H1 (cell line): ENCODE measurements at regions not wholly inside any gene's neighbourhood (a gene's known extent, or its start where the extent isn't known, plus 50 kb on each side); places are given as distances from the start of the nearest gene placed in this dataset.

Experiments
- CTCF ChIA-PET: fragments of 300-600 bp; sonication (Branson Sonifier 250); formaldehyde crosslinking; loops from one replicate; lab custom pipeline; 2021; ENCODE audit not compliant: partially characterized antibody; lab: Charles Lee
- POLR2A ChIA-PET: fragments of 300-600 bp; sonication (Branson Sonifier 250); formaldehyde crosslinking; loops from one replicate; lab custom pipeline; 2021; ENCODE audit warnings: inconsistent platforms; ENCODE audit not compliant: partially characterized antibody; lab: Charles Lee
- DNase-seq, 2 experiments: peaks; one replicate each; pipeline versions ENCODE4 v3.0.0 to v3.0.0-alpha.2; 2010 to 2022; ENCODE audit warnings: low spot score in 2 of 2, low read depth in 1 of 2, mixed read lengths in 1 of 2
- FAIRE-seq: peaks from 2 replicates; lab custom pipeline; 2011; peaks lifted over from hg19 to GRCh38; lab: Jason Lieb, UNC
- H2AFZ ChIP-seq: 2 replicates; pipeline ENCODE4 v1.8.1; 2012; ENCODE audit warnings: low read length, inconsistent platforms
- H2AK5ac ChIP-seq: 2 replicates; pipeline ENCODE4 v1.6.1; 2013; ENCODE audit warnings: low read depth, low read length
- H2BK120ac ChIP-seq: replicated peaks from 2 replicates; pipeline ENCODE3; 2013; ENCODE audit warnings: low read depth, low read length, inconsistent platforms
- H2BK12ac ChIP-seq: 2 replicates; pipeline ENCODE4 v1.6.1; 2013; ENCODE audit warnings: low read depth, low read length
- H2BK15ac ChIP-seq: 2 replicates; pipeline ENCODE4 v1.6.1; 2013; ENCODE audit warnings: low read length
- H2BK20ac ChIP-seq: 2 replicates; pipeline ENCODE4 v1.6.1; 2013; ENCODE audit warnings: low read length
- H2BK5ac ChIP-seq: 2 replicates; pipeline ENCODE4 v1.6.1; 2013; ENCODE audit warnings: low read depth, low read length
- H3K14ac ChIP-seq: 2 replicates; pipeline ENCODE4 v1.6.1; 2013; ENCODE audit warnings: inconsistent platforms; ENCODE audit not compliant: insufficient read length
- H3K18ac ChIP-seq: 2 replicates; pipeline ENCODE4 v1.6.1; 2013; ENCODE audit warnings: low read length; ENCODE audit errors: extremely low read depth
- H3K23ac ChIP-seq: 2 replicates; pipeline ENCODE4 v1.6.1; 2013; ENCODE audit warnings: inconsistent platforms; ENCODE audit not compliant: insufficient read length
- H3K23me2 ChIP-seq: 2 replicates; pipeline ENCODE4 v1.6.1; 2013; ENCODE audit warnings: low read depth, low read length
- H3K27ac ChIP-seq: 2 replicates; pipeline ENCODE4 v1.6.1; 2011; ENCODE audit warnings: low read depth, low read length, inconsistent platforms
- H3K27me3 ChIP-seq, 4 experiments: replicated peaks in 1 of 4; 1 replicate in 1 of 4; 2 replicates in 3 of 4; pipeline versions ENCODE4 v1.6.1 to v1.8.1; 2011 to 2013; ENCODE audit warnings: low read length in 3 of 4, mild to moderate bottlenecking in 3 of 4, inconsistent platforms in 2 of 4, mixed read lengths in 2 of 4, moderate library complexity in 1 of 4; ENCODE audit not compliant: control insufficient read depth in 3 of 4, insufficient read depth in 3 of 4; ENCODE audit errors: extremely low read depth in 1 of 4
- H3K36me3 ChIP-seq, 4 experiments: 2 replicates each; pipeline versions ENCODE4 v1.6.1 to v1.8.1; 2011 to 2013; ENCODE audit warnings: mild to moderate bottlenecking in 4 of 4, low read length in 3 of 4, moderate library complexity in 2 of 4, control low read depth in 1 of 4, inconsistent platforms in 1 of 4; ENCODE audit not compliant: insufficient read depth in 4 of 4, control insufficient read depth in 2 of 4
- H3K4ac ChIP-seq: replicated peaks from 2 replicates; pipeline ENCODE3; 2013; ENCODE audit warnings: low read length, low read depth, mixed read lengths, inconsistent platforms; ENCODE audit not compliant: insufficient read length
- H3K4me1 ChIP-seq, 4 experiments: replicated peaks in 1 of 4; 1 replicate in 1 of 4; 2 replicates in 3 of 4; pipeline versions ENCODE4 v1.6.1 to v1.8.1; 2011 to 2013; ENCODE audit warnings: low read length in 3 of 4, inconsistent platforms in 2 of 4, mixed read lengths in 1 of 4; ENCODE audit not compliant: insufficient read depth in 4 of 4, control insufficient read depth in 3 of 4
- H3K4me2 ChIP-seq, 2 experiments: 2 replicates each; pipeline versions ENCODE4 v1.6.1 to v1.8.1; 2011 to 2013; ENCODE audit warnings: low read depth in 2 of 2, low read length in 2 of 2, control low read depth in 1 of 2, inconsistent platforms in 1 of 2, mild to moderate bottlenecking in 1 of 2; ENCODE audit not compliant: insufficient read depth in 1 of 2
- H3K4me3 ChIP-seq, 4 experiments: fragments of 200-600, 300-600 bp in 1 of 4; sonication (generic), shearing (Covaris generic), sonication (Bioruptor Twin) in 1 of 4; 2 replicates each; pipeline versions ENCODE4 v1.5.1 to v1.8.1; 2011 to 2016; ENCODE audit warnings: low read length in 4 of 4, low read depth in 3 of 4, control low read depth in 2 of 4, inconsistent platforms in 2 of 4, mild to moderate bottlenecking in 2 of 4, mixed read lengths in 1 of 4, moderate library complexity in 1 of 4; ENCODE audit not compliant: insufficient read depth in 2 of 4; ENCODE audit errors: extremely low read depth in 1 of 4
- H3K56ac ChIP-seq: replicated peaks from 2 replicates; pipeline ENCODE3; 2013; ENCODE audit warnings: low read depth, mild to moderate bottlenecking, mixed read lengths, low read length, inconsistent platforms; ENCODE audit not compliant: insufficient read length
- H3K79me1 ChIP-seq: 2 replicates; pipeline ENCODE4 v1.6.1; 2013; ENCODE audit warnings: low read depth, low read length, control low read depth
- H3K79me2 ChIP-seq, 2 experiments: 2 replicates each; pipeline versions ENCODE4 v1.6.1 to v1.8.1; 2012 to 2013; ENCODE audit warnings: low read length in 2 of 2, mild to moderate bottlenecking in 2 of 2, inconsistent platforms in 1 of 2; ENCODE audit not compliant: insufficient read depth in 2 of 2, control insufficient read depth in 1 of 2
- H3K9ac ChIP-seq, 4 experiments: replicated peaks in 1 of 4; 1 replicate in 1 of 4; 2 replicates in 3 of 4; pipeline versions ENCODE4 v1.6.1 to v1.8.1; 2011 to 2013; ENCODE audit warnings: low read depth in 3 of 4, low read length in 3 of 4, control low read depth in 2 of 4, mild to moderate bottlenecking in 2 of 4, moderate library complexity in 2 of 4, inconsistent platforms in 1 of 4; ENCODE audit errors: extremely low read depth in 1 of 4
- H3K9me3 ChIP-seq, 2 experiments: 2 replicates each; pipeline versions ENCODE4 v1.6.1 to v1.8.1; 2012 to 2013; ENCODE audit warnings: mild to moderate bottlenecking in 2 of 2, moderate library complexity in 2 of 2, control low read depth in 1 of 2, inconsistent platforms in 1 of 2, low read depth in 1 of 2, low read length in 1 of 2, mixed read lengths in 1 of 2; ENCODE audit not compliant: insufficient read depth in 2 of 2
- H4K20me1 ChIP-seq, 2 experiments: replicated peaks in 1 of 2; 2 replicates each; pipeline versions ENCODE3 to v1.8.1; 2011 to 2013; ENCODE audit warnings: inconsistent platforms in 2 of 2, low read length in 2 of 2, mild to moderate bottlenecking in 1 of 2; ENCODE audit not compliant: insufficient read depth in 2 of 2, control insufficient read depth in 1 of 2
- H4K5ac ChIP-seq: 2 replicates; pipeline ENCODE4 v1.6.1; 2013; ENCODE audit warnings: low read length, low read depth, mixed read lengths, inconsistent platforms; ENCODE audit not compliant: insufficient read length
- H4K8ac ChIP-seq: 2 replicates; pipeline ENCODE4 v1.8.0; 2013; ENCODE audit warnings: mild to moderate bottlenecking, moderate library complexity, low read length, inconsistent platforms; ENCODE audit not compliant: insufficient read depth; ENCODE audit errors: extremely low read depth
- H4K91ac ChIP-seq: replicated peaks from 2 replicates; pipeline ENCODE3; 2013; ENCODE audit warnings: low read length, mixed read lengths, inconsistent platforms; ENCODE audit not compliant: insufficient read length
- CHD2 ChIP-seq: IDR thresholded peaks from 2 replicates; pipeline ENCODE4 v1.6.1; 2012; ENCODE audit warnings: low read length, improper control_type of control experiment
- FOSL1 ChIP-seq: IDR thresholded peaks from 2 replicates; pipeline ENCODE4 v1.6.1; 2011; ENCODE audit warnings: mild to moderate bottlenecking, low read depth, low read length, moderate library complexity; ENCODE audit not compliant: insufficient read depth
- HDAC2 ChIP-seq, 2 experiments: fragments of 300-600 bp in 1 of 2; sonication (generic) in 1 of 2; IDR thresholded peaks; 2 replicates each; pipeline ENCODE4 v1.6.1; 2011 to 2012; ENCODE audit warnings: low read depth in 2 of 2, low read length in 2 of 2, mild to moderate bottlenecking in 2 of 2, moderate library complexity in 2 of 2, borderline replicate concordance in 1 of 2, inconsistent platforms in 1 of 2
- POLR2AphosphoS5 ChIP-seq: IDR thresholded peaks from 2 replicates; pipeline ENCODE4 v1.6.1; 2011; ENCODE audit warnings: low read depth, low read length
- RAD21 ChIP-seq, 2 experiments: IDR thresholded peaks in 1 of 2; conservative IDR thresholded peaks in 1 of 2; 2 replicates each; pipeline ENCODE4 v1.6.1; 2011; ENCODE audit warnings: low read depth in 2 of 2, low read length in 2 of 2, improper control_type of control experiment in 1 of 2, inconsistent platforms in 1 of 2, mild to moderate bottlenecking in 1 of 2, moderate library complexity in 1 of 2
- RFX5 ChIP-seq: IDR thresholded peaks from 2 replicates; pipeline ENCODE4 v1.6.1; 2011; ENCODE audit warnings: low read depth, low read length, improper control_type of control experiment, borderline replicate concordance
- SIRT6 ChIP-seq: IDR thresholded peaks from one replicate; pipeline ENCODE4 v1.7.1; 2012; ENCODE audit warnings: low read length, inconsistent platforms
- SP2 ChIP-seq: IDR thresholded peaks from 2 replicates; pipeline ENCODE4 v1.6.1; 2012; ENCODE audit warnings: mild to moderate bottlenecking, low read length, inconsistent platforms
- SRF ChIP-seq: IDR thresholded peaks from 2 replicates; pipeline ENCODE4 v1.6.1; 2011; ENCODE audit warnings: mild to moderate bottlenecking, low read depth, low read length, moderate library complexity
- TAF7 ChIP-seq: optimal IDR thresholded peaks from 2 replicates; pipeline ENCODE3; 2011; ENCODE audit warnings: low read depth, mild to moderate bottlenecking, inconsistent platforms, low read length, moderate library complexity, borderline replicate concordance
- WGBS, 2 experiments: shearing (Covaris generic) in 1 of 2; methylation state at CpG; one replicate each; pipeline versions ENCODE4 v1.1.6 to v1.1.7; 2013 to 2015; ENCODE audit warnings: low lambda C conversion rate in 2 of 2, mixed read lengths in 2 of 2, inconsistent platforms in 1 of 2, low coverage in 1 of 2, missing lambda C conversion rate in 1 of 2; ENCODE audit not compliant: insufficient replicate concordance in 2 of 2, insufficient coverage in 1 of 2, insufficient read length in 1 of 2; ENCODE audit errors: extremely low coverage in 1 of 2, missing lambda C conversion rate in 1 of 2; 5-methylcytosine and 5-hydroxymethylcytosine counted together

DNA sequence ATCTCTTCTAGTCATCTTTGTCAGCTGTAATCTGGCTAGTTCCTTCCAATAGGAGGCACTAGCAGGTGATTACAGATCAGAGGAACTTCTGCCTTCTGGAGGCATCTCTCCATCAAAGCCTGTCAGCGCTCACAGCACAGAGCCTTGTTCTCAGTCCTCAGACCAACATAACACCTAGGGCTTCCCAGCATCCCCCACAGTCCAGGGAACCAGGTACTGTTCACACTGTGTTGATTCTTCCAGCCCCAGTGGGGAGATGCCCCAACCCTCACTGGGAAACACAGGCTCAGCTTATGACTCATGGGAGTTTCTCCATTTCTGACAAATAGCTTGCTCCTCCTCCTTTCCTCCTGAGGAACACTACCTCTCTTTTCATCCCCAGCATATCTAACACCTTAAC is 601.7 kb downstream of the CBLN2 start:
- 79% methylated on average over 1 of the region's 1 CpG; no CpG with 5 or more reads in 1 of the 2 experiments for WGBS, 2 experiments
- no peak overlapping the region for H4K91ac ChIP-seq
- H3K36me3 ChIP-seq, result no peaks in the 10 kb centered on the region
- no peak overlapping the region for H3K4ac ChIP-seq
- H4K8ac ChIP-seq, result no peak overlapping the region
- H3K9me3 ChIP-seq, result peaks cover 27 to 34% of the 10 kb centered on the region in 2 experiments
- no peaks in the 10 kb centered on the region for H3K79me1 ChIP-seq
- CTCF ChIA-PET, result no interaction called here
- H3K18ac ChIP-seq, result no peak overlapping the region
- no peaks in the 10 kb centered on the region for H3K23me2 ChIP-seq
- no peak overlapping the region for H4K5ac ChIP-seq
- H2BK5ac ChIP-seq, result no peak overlapping the region
- H2BK20ac ChIP-seq, result no peak overlapping the region
- DNase-seq (no peak), FAIRE-seq (no peak)
- no peaks in the 10 kb centered on the region for H4K20me1 ChIP-seq
- H2BK15ac ChIP-seq, result no peak overlapping the region
- TF ChIP-seq CHD2 (no peak), SIRT6 (no peak), RFX5 (no peak), RAD21 (IDR thresholded peaks at IDR 0.05 in 1 of 2, conservative IDR thresholded peaks at IDR 0.05 in 1 of 2; ENCODE audit: low read depth in 2 of 2, low read length in 2 of 2) (no peak), SRF (no peak), HDAC2 (IDR thresholded peaks at IDR 0.05; ENCODE audit: borderline replicate concordance in 1 of 2, low read depth in 2 of 2, low read length in 2 of 2) (no peak), FOSL1 (no peak), SP2 (no peak), TAF7 (no peak), POLR2AphosphoS5 (no peak)
- H3K14ac ChIP-seq, result no peak overlapping the region
- H2AFZ ChIP-seq, result no peak overlapping the region
- no peaks in the 10 kb centered on the region for H3K4me1 ChIP-seq
- no peak overlapping the region for H3K4me2 ChIP-seq
- H3K27ac ChIP-seq, result no peak overlapping the region
- no peaks in the 10 kb centered on the region for H3K79me2 ChIP-seq
- no peak overlapping the region for H3K56ac ChIP-seq
- POLR2A ChIA-PET, result no interaction called here
- no peak overlapping the region for H2BK12ac ChIP-seq
- H2BK120ac ChIP-seq, result no peak overlapping the region
- H3K9ac ChIP-seq, result no peak overlapping the region
- no peaks in the 10 kb centered on the region for H3K27me3 ChIP-seq
- H3K23ac ChIP-seq, result no peak overlapping the region
- no peak overlapping the region for H2AK5ac ChIP-seq
- no peak overlapping the region for H3K4me3 ChIP-seq
